ENCODE measurements at regions not wholly inside any gene's neighbourhood (a gene's known extent, or its start where the extent isn't known, plus 50 kb on each side); places are given as distances from the start of the nearest gene placed in this dataset.

- TF ChIP-seq POLR2A (IDR thresholded peaks at IDR 0.05; ENCODE audit: extremely low read depth, insufficient read length) (no peak), CTCF (IDR thresholded peaks at IDR 0.05; ENCODE audit: low read depth, low read length) (no peak), MYC (IDR thresholded peaks at IDR 0.05; ENCODE audit: low read depth, low read length) (no peak), MAX (IDR thresholded peaks at IDR 0.05; ENCODE audit: low read depth, low read length) (no peak)
Measured at GRCh38 chr1:64368344-64368743, 101.6 kb upstream of the CACHD1 start.
